ENCODE measurements at regions not wholly inside any gene's neighbourhood (a gene's known extent, or its start where the extent isn't known, plus 50 kb on each side); places are given as distances from the start of the nearest gene placed in this dataset.

GRCh38 chr14:34252227-34252626 lies 209.8 kb downstream of the SPTSSA start:
- 61 to 68% (median 66%) methylated on average over 2 of the region's 2 CpGs for WGBS, 4 donors
- H3K27ac ChIP-seq = peak overlapping the region in 8 of 12 donors; percentile 12 to 58 (median 48)
- no peak for TF ChIP-seq CTCF (IDR thresholded peaks at IDR 0.05)
- TF ChIP-seq POLR2A (IDR thresholded peaks at IDR 0.05) = no peak
- H3K27me3 ChIP-seq = no peaks in the 10 kb centered on the region
- H3K36me3 ChIP-seq = no peaks in the 10 kb centered on the region
- no peak overlapping the region for H3K4me3 ChIP-seq
- DNase-seq = peak in 1 of 5 donors; percentile 44
- H3K9me3 ChIP-seq = no peaks in the 10 kb centered on the region
- peak in 3 of 4 donors; percentile 47 to 66 (median 65) for ATAC-seq
- intact Hi-C loops (cut with DNase I) = no loop called here
- peaks cover 0 to 28% (median 22%) of the 10 kb centered on the region in 12 donors for H3K4me1 ChIP-seq

- Histone ChIP-seq H3K27me3 (no peaks in the 10 kb centered on the region), H3K9me3 (no peaks in the 10 kb centered on the region), H3K4me1 (peaks cover 0 to 28% (median 22%) of the 10 kb centered on the region in 12 donors), H3K36me3 (no peaks in the 10 kb centered on the region), H3K27ac (peak overlapping the region in 9 of 12 donors; percentile 22 to 58 (median 46)), H3K4me3 (no peak overlapping the region)
- 48 to 56% (median 52%) methylated on average over 6 of the region's 6 CpGs for WGBS, 4 donors
- intact Hi-C loops (cut with DNase I) = no loop called here
- ATAC-seq (peak; percentile 55 to 65 (median 58)), DNase-seq (peak in 1 of 5 donors; percentile 16)
- TF ChIP-seq CTCF (IDR thresholded peaks at IDR 0.05) (no peak), POLR2A (IDR thresholded peaks at IDR 0.05) (no peak)
These were observed 210.4 kb downstream of the SPTSSA start for GRCh38 chr14:34251662-34252061.

GRCh38 chr14:34250959-34251358 lies 211.1 kb downstream of the SPTSSA start:
- no peaks in the 10 kb centered on the region for H3K27me3 ChIP-seq
- ATAC-seq (peak; percentile 79 to 93 (median 90)), DNase-seq (peak in 3 of 5 donors; percentile 29 to 67 (median 38))
- no peaks in the 10 kb centered on the region for H3K36me3 ChIP-seq
- H3K27ac ChIP-seq = peak overlapping the region in 7 of 12 donors; percentile 24 to 58 (median 51)
- peaks cover 0 to 28% (median 22%) of the 10 kb centered on the region in 12 donors for H3K4me1 ChIP-seq
- H3K9me3 ChIP-seq = no peaks in the 10 kb centered on the region
- H3K4me3 ChIP-seq = no peak overlapping the region
- WGBS, 4 donors = 36 to 47% (median 40%) methylated on average over 4 of the region's 4 CpGs
- TF ChIP-seq POLR2A (IDR thresholded peaks at IDR 0.05) (no peak), CTCF (IDR thresholded peaks at IDR 0.05) (no peak)
- intact Hi-C loops (cut with DNase I) = no loop called here

- H3K27ac ChIP-seq = no peak overlapping the region
- no peaks in the 10 kb centered on the region for H3K9me3 ChIP-seq
- ATAC-seq = no peak
- no peak for TF ChIP-seq POLR2A (IDR thresholded peaks at IDR 0.05)
- TF ChIP-seq CTCF (IDR thresholded peaks at IDR 0.05) = no peak
- H3K4me3 ChIP-seq = no peak overlapping the region
- 0 to 74% (median 41%) methylated on average over 1 of the region's 1 CpG for WGBS, 4 donors
- no peak for DNase-seq
- H3K4me1 ChIP-seq = peaks cover 0 to 26% (median 21%) of the 10 kb centered on the region in 12 donors
- intact Hi-C loops (cut with DNase I) = no loop called here
- no peaks in the 10 kb centered on the region for H3K36me3 ChIP-seq
- no peaks in the 10 kb centered on the region for H3K27me3 ChIP-seq
These were observed 214.4 kb downstream of the SPTSSA start for GRCh38 chr14:34247605-34248004.

All from heart left ventricle (tissue), 16 donors.